HCT116 (cell line): ENCODE measurements at regions not wholly inside any gene's neighbourhood (a gene's known extent, or its start where the extent isn't known, plus 50 kb on each side); places are given as distances from the start of the nearest gene placed in this dataset.

Experiments
- ATF3 ChIP-seq: IDR thresholded peaks from 2 replicates; pipeline ENCODE4 v1.6.1; 2012
- CBX3 ChIP-seq: IDR thresholded peaks from 2 replicates; pipeline ENCODE4 v1.6.1; 2012; ENCODE audit warnings: low read depth
- CEBPB ChIP-seq: IDR thresholded peaks from 2 replicates; pipeline ENCODE4 v1.6.1; 2012; ENCODE audit warnings: low read depth
- EZH2 ChIP-seq: fragments of 200-600 bp; sonication (generic); IDR thresholded peaks from 2 replicates; pipeline ENCODE4 v1.6.1; 2017; ENCODE audit warnings: antibody characterized with exemption, mixed run types
- EZH2phosphoT487 ChIP-seq: fragments of 200-600 bp; IDR thresholded peaks from 2 replicates; pipeline ENCODE4 v1.6.1; 2018; ENCODE audit warnings: antibody characterized with exemption, borderline replicate concordance
- MAX ChIP-seq: IDR thresholded peaks from 2 replicates; pipeline ENCODE4 v1.6.1; 2012
- POLR2A ChIP-seq: IDR thresholded peaks from 2 replicates; pipeline ENCODE4 v1.7.0; 2011; ENCODE audit warnings: borderline replicate concordance; ENCODE audit not compliant: insufficient read depth, insufficient read length; ENCODE audit errors: extremely low read depth
- POLR2AphosphoS5 ChIP-seq: IDR thresholded peaks from 2 replicates; pipeline ENCODE4 v1.6.1; 2011; ENCODE audit warnings: mild to moderate bottlenecking, low read depth, low read length, moderate library complexity
- YY1 ChIP-seq: IDR thresholded peaks from 2 replicates; pipeline ENCODE4 v1.6.1; 2011; ENCODE audit warnings: low read length, low read depth, moderate library complexity, mild to moderate bottlenecking; ENCODE audit not compliant: insufficient replicate concordance; ENCODE audit errors: extremely low read depth
- TF ChIP-seq, protein P1 (sequence below), 3 experiments: fragments of 200-600 bp in 1 of 3; sonication (generic) in 1 of 3; IDR thresholded peaks in 2 of 3; conservative IDR thresholded peaks in 1 of 3; 2 replicates each; pipeline ENCODE4 v1.5.1; 2012 to 2017; ENCODE audit warnings: low read depth in 2 of 3, low read length in 2 of 3, antibody characterized with exemption in 1 of 3, borderline replicate concordance in 1 of 3, control low read depth in 1 of 3, mild to moderate bottlenecking in 1 of 3, mixed read lengths in 1 of 3, mixed run types in 1 of 3, moderate library complexity in 1 of 3; ENCODE audit not compliant: insufficient read depth in 1 of 3

DNA sequence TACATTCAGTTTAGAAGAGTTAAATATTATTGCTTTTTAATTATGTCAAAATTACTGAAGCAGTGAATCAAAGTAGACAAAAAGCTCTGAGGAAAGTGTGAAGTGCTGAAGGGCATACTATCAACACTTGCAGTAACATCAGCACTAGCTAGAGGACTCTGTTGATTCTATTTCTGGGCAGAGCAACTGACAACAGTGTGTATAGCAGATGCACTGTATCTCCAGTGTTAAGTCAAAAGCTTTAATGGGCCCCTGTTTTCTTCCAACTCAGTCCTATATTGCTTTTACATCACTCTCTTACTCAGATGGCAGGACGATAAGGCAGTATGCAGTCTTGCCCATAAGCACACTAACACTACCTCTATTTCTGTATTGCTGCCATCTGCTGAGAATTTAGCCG is 435.2 kb upstream of the AMOT start:
- TF ChIP-seq MAX (no peak), POLR2A (no peak), EZH2phosphoT487 (no peak), ATF3 (no peak), EZH2 (no peak), POLR2AphosphoS5 (no peak), CBX3 (no peak), YY1 (no peak), CEBPB (no peak)
- TF ChIP-seq, protein P1, sequence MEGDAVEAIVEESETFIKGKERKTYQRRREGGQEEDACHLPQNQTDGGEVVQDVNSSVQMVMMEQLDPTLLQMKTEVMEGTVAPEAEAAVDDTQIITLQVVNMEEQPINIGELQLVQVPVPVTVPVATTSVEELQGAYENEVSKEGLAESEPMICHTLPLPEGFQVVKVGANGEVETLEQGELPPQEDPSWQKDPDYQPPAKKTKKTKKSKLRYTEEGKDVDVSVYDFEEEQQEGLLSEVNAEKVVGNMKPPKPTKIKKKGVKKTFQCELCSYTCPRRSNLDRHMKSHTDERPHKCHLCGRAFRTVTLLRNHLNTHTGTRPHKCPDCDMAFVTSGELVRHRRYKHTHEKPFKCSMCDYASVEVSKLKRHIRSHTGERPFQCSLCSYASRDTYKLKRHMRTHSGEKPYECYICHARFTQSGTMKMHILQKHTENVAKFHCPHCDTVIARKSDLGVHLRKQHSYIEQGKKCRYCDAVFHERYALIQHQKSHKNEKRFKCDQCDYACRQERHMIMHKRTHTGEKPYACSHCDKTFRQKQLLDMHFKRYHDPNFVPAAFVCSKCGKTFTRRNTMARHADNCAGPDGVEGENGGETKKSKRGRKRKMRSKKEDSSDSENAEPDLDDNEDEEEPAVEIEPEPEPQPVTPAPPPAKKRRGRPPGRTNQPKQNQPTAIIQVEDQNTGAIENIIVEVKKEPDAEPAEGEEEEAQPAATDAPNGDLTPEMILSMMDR (IDR thresholded peaks at IDR 0.05 in 2 of 3, conservative IDR thresholded peaks at IDR 0.05 in 1 of 3; ENCODE audit: borderline replicate concordance in 1 of 3, insufficient read depth in 1 of 3, low read depth in 2 of 3, low read length in 2 of 3) = no peak
